ENCODE measurements at regions not wholly inside any gene's neighbourhood (a gene's known extent, or its start where the extent isn't known, plus 50 kb on each side); places are given as distances from the start of the nearest gene placed in this dataset.

DNA sequence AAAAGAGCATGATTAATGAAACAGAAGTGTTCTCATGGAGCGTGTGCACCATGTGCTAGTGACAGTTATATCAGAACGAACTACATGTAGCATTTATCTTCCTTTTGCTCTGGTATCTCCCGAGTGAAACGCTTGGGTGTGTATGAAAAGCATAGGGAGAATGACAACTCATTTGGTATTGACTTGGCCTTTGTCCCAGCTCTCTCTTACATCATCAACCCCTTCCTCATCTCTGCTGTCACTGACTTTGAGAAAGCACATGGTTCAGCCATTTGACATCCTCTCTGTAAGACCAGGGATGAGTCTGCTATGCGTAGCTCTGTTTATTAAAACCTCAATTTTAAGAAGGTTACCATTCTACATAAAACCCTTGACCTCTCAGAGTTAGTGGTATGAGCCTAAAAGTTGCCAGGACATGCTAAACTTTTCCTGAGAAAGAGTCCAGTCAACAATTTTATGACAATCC is 201.0 kb downstream of the NRIP1 start:
- TF ChIP-seq, protein P1, sequence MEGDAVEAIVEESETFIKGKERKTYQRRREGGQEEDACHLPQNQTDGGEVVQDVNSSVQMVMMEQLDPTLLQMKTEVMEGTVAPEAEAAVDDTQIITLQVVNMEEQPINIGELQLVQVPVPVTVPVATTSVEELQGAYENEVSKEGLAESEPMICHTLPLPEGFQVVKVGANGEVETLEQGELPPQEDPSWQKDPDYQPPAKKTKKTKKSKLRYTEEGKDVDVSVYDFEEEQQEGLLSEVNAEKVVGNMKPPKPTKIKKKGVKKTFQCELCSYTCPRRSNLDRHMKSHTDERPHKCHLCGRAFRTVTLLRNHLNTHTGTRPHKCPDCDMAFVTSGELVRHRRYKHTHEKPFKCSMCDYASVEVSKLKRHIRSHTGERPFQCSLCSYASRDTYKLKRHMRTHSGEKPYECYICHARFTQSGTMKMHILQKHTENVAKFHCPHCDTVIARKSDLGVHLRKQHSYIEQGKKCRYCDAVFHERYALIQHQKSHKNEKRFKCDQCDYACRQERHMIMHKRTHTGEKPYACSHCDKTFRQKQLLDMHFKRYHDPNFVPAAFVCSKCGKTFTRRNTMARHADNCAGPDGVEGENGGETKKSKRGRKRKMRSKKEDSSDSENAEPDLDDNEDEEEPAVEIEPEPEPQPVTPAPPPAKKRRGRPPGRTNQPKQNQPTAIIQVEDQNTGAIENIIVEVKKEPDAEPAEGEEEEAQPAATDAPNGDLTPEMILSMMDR (conservative IDR thresholded peaks at IDR 0.05; ENCODE audit: low read length), result no peak
- no peak for TF ChIP-seq EZH2phosphoT487 (IDR thresholded peaks at IDR 0.05; ENCODE audit: borderline replicate concordance)

Measured in Loucy (cell line).